ENCODE measurements at regions not wholly inside any gene's neighbourhood (a gene's known extent, or its start where the extent isn't known, plus 50 kb on each side); places are given as distances from the start of the nearest gene placed in this dataset.

- TF ChIP-seq IRF3 (IDR thresholded peaks at IDR 0.05) (no peak), POLR2A (IDR thresholded peaks at IDR 0.05; ENCODE audit: low read depth, low read length) (no peak), TCF12 (IDR thresholded peaks at IDR 0.05; ENCODE audit: low read depth, low read length) (no peak), POLR2AphosphoS5 (IDR thresholded peaks at IDR 0.05; ENCODE audit: low read length) (no peak), RBBP5 (conservative IDR thresholded peaks at IDR 0.05) (no peak), SIN3A (IDR thresholded peaks at IDR 0.05; ENCODE audit: low read depth, low read length) (no peak), FOS (IDR thresholded peaks at IDR 0.05; ENCODE audit: borderline replicate concordance, extremely low read depth, insufficient read length) (no peak), NFYB (IDR thresholded peaks at IDR 0.05; ENCODE audit: insufficient read depth, low read depth, low read length) (no peak), IKZF2 (IDR thresholded peaks at IDR 0.05) (no peak), ASH2L (IDR thresholded peaks at IDR 0.05; ENCODE audit: borderline replicate concordance, low read depth) (no peak)
- TF ChIP-seq, protein P1, sequence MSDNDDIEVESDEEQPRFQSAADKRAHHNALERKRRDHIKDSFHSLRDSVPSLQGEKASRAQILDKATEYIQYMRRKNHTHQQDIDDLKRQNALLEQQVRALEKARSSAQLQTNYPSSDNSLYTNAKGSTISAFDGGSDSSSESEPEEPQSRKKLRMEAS (IDR thresholded peaks at IDR 0.05; ENCODE audit: low read depth, low read length), result no peak
- TF ChIP-seq, protein P2, sequence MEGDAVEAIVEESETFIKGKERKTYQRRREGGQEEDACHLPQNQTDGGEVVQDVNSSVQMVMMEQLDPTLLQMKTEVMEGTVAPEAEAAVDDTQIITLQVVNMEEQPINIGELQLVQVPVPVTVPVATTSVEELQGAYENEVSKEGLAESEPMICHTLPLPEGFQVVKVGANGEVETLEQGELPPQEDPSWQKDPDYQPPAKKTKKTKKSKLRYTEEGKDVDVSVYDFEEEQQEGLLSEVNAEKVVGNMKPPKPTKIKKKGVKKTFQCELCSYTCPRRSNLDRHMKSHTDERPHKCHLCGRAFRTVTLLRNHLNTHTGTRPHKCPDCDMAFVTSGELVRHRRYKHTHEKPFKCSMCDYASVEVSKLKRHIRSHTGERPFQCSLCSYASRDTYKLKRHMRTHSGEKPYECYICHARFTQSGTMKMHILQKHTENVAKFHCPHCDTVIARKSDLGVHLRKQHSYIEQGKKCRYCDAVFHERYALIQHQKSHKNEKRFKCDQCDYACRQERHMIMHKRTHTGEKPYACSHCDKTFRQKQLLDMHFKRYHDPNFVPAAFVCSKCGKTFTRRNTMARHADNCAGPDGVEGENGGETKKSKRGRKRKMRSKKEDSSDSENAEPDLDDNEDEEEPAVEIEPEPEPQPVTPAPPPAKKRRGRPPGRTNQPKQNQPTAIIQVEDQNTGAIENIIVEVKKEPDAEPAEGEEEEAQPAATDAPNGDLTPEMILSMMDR (IDR thresholded peaks at IDR 0.05 in 2 of 3, conservative IDR thresholded peaks at IDR 0.05 in 1 of 3; ENCODE audit: control insufficient read depth in 2 of 3, extremely low read depth in 1 of 3, insufficient read depth in 1 of 3, low read depth in 3 of 3, low read length in 3 of 3), result no peak
Measured at GRCh38 chrX:69299285-69299684, 134.0 kb upstream of the PJA1 start.
